Activated CD4-positive, alpha-beta T cell treated with anti-CD3 and anti-CD28 coated beads for 1 hour (primary cell): ENCODE measurements at regions not wholly inside any gene's neighbourhood (a gene's known extent, or its start where the extent isn't known, plus 50 kb on each side); places are given as distances from the start of the nearest gene placed in this dataset.
"Not testable (repeated sequence)": the region's sequence is repeated elsewhere in the genome, so short reads cannot be mapped to it uniquely, and the experiment has no call there.

Experiments used
- DNase-seq: peaks from one replicate; pipeline ENCODE4 v3.0.0-alpha.2; 2020

DNA sequence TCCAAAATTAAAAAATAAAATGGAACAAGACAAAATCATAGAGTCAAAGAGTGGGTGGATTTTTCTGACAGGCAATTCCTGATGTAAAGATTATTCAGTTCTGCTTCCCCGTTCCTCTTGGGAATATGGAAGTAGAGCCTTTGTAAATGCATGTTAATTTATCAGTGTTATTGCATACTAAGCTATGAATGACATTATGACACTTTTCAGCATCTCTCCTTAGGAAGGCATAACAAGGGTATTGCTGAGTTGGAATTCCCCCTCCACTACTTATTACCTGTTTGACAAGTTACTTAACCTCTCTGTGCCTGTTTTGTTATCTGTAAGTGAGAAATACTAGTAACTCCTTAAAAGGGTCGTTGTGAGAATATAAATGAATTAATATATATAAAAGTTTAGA lies 640.4 kb downstream of the LMO4 start:
- no peak for DNase-seq

GRCh38 chr1:87972811-87973210 lies 644.1 kb downstream of the LMO4 start:
- no peak for DNase-seq

DNA sequence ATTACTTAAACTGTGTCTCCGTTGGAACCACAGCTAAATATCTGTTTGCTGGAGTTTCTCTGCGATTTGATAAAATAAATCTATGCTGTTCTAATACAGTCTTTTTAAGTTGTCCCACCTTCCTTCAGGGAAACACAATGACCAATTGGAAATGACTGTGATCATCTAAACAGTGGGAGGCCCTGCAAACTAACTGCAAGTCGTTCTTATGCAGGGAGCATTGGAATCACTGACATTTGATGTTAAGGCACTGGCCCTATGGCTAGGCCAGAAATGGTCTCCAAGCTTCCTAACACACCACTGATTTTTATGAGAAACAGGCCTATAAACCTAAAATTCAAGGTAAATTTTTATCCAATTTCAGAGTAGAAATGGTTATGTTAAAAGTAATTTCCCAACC lies 645.2 kb downstream of the LMO4 start:
- DNase-seq: no peak

GRCh38 chr1:87976316-87976715 lies 647.6 kb downstream of the LMO4 start:
- DNase-seq: no peak

- DNase-seq: no peak
Observed at GRCh38 chr1:87977145-87977544, 648.5 kb downstream of the LMO4 start.

DNA sequence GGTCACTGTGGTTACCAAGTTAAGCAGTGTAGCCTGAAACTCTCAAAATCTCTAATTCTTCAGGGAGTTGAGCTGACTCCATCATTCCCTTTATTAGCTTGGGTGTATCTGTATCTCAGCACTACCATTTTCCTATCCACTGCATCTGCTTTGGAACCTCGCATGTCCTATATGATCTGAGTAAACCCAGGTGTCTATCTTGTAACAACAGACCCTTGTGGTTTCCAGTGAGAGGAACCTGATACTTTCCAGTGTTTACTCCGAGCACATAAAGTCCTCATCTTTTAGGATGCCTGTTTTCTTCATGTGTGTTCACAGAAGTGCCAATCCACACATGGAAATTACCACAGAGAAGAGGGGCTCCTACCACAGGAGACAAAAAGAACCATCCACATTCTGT lies 650.4 kb downstream of the LMO4 start:
- DNase-seq: no peak

GRCh38 chr1:87980494-87980893 lies 651.8 kb downstream of the LMO4 start:
- no peak for DNase-seq

- no peak for DNase-seq
Observed at GRCh38 chr1:87981386-87981785, 652.7 kb downstream of the LMO4 start.

DNA sequence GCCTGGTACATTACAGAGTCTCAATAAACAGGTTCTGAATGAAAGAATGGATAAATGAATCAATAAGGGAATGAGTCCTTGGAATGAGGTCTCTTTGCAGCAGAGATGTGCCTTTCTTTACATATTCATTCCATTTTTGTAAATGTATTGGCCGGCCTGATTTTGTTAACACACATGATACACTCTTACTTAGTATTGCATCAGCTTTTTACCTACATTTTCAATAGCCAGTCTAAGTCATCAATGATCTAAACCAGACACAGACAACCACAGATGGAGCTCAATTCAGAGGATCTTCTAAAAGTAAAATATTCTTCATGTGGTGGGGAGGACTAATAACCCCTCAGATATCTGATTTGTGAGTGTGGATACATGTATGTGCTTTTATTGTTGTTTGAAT lies 653.1 kb downstream of the LMO4 start:
- DNase-seq: no peak

GRCh38 chr1:87983841-87984240 lies 655.2 kb downstream of the LMO4 start:
- no peak for DNase-seq

DNA sequence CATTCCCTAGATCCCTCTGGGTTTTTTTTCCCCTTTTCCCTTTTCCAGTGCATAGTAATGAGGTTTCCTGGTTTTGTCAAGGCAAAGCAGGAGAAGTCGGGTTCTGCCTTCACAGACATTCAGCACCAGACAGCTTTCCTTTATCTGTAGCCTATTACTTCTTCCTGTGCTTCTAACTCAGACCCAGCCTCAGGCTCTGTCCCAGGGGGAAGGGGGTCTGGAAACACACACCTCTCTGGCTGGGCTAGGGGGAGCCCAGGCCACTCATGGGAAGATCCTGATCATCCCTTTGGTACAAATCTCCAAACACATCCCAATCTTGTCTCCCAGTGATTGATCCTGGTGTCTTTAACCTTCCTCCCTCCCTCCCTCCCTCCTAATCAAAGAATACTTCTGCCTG lies 656.4 kb downstream of the LMO4 start:
- no peak for DNase-seq

GRCh38 chr1:87986130-87986866 lies 657.6 kb downstream of the LMO4 start:
- DNase-seq: no peak

DNA sequence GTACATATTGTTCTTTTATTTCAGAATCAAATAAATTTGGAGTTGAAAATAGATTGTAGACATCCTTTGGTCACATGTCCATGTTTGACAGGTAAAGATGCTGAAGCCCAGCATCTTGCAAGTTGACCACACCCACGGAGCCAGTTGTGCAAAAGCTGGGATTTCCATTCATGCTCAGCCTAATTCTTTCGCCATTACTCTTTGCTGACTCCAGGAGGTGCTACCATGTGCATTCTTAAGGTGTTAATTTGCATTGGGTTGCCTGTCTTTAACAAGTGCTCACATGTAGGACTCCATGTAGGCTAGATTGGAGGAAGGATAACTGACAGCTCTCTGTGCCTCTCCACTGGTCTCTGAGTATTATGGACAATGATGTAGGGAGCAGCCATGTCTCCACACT lies 660.7 kb downstream of the LMO4 start:
- DNase-seq: no peak

DNA sequence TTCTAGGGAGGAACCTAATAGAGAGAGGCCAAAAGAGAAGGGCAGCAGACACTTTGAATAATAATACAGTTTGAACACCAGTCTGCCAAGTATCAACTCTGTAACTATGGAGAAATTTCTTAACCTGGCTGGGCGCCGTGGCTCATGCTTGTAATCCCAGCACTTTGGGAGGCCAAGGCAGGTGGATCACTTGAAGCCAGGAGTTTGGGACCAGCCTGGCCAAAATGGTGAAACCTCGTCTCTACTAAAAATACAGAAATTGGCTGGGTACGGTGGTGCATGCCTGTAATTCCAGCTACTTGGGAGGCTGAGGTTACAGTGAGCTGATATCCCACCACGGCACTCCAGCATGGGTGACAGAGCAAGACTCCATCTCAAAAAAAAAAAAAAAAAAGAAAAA lies 663.9 kb downstream of the LMO4 start:
- DNase-seq: not testable (repeated sequence)

DNA sequence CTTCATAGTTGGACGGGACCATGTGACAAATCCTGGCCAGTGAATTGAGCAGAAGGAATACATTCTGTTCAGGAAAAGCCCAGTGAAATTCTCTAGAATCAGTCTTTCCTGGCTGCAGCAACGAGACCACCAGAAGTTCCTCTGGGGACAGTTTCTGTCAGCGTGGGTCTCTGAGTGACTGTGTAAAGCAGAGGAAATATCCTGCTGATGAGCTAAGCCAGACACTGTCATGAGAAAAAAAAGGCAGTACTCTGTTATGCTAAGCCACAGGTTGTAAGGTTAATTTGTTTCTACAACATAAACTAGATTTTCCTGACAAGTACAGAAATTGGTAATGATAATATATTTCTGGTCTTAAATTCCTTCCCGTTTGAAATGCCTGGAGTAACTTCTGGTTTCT lies 664.4 kb downstream of the LMO4 start:
- DNase-seq: no peak

DNA sequence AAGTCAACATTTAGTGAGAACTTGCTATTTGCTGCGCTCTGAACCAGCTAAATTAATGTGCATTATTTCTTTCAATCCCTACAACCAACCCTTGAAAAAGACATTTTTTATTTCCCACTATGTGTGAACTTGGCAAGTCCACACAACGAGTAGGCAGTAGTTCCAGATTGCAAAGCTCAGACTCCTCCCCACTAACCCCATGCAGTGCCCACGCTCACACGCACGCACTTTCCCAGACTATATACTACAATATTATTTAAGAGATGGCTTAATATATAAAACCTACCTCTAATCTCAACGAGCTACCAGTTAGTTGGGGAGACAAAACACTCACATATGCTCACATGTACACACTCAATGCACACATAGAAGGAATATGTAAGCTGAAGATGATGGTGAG lies 671.2 kb downstream of the LMO4 start:
- no peak for DNase-seq

GRCh38 chr1:88001460-88001859 lies 672.8 kb downstream of the LMO4 start:
- DNase-seq: no peak

DNA sequence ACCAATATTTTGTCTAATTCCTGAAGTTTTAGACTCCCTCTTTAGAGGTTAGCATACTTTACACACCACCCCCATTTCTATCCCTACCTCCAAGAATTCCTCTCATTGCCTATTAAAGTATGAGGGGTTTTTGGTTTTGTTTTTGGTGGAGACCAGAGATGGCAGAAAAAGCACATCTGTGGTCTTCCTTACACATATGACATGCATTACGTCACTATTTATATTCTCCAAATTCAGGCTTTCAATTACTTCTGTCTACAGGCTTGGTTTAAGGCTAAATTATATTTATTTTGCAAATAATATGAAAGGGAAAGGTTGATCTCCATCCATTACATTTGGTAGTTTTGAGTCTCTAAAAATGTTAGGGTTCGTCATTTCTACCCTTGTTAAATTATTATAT lies 674.6 kb downstream of the LMO4 start:
- no peak for DNase-seq

DNA sequence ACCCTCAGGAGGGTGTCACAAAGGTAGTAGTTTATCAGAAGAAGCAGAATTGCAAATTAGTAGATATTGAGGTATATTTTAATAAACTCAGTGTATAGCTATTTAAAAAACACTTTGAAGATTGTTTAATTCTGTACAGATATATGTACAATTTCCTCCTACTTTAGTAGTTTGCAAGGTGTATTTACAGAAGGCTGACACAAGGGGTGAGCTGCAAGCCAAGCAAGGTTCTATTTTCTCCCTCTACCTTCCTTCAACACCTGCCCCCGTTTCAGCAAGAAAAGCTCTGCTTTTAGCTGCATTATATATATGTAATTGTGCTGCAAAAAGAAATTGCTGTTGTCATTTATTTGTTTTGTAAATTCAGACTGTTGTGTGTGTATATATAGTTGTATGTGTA lies 674.2 kb upstream of the PKN2 start:
- DNase-seq: no peak

DNA sequence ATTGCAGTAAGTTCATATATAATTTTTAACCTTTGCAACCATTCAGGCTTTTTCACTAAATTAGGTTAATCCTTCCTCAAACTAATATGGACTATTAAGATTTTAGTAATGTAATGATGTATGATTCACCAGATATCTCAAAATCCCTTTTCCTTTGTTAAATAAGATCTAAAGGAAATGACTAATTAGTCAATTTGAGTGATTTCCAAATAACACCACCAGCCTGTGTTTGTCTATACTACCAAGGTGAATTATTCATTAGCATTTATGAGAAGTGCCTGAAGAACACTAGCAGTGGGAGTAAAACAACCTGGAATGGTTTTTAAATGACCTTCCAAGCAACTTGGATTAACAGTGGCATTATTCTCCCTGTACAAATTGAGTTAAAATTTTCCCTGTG lies 670.6 kb upstream of the PKN2 start:
- DNase-seq: no peak

DNA sequence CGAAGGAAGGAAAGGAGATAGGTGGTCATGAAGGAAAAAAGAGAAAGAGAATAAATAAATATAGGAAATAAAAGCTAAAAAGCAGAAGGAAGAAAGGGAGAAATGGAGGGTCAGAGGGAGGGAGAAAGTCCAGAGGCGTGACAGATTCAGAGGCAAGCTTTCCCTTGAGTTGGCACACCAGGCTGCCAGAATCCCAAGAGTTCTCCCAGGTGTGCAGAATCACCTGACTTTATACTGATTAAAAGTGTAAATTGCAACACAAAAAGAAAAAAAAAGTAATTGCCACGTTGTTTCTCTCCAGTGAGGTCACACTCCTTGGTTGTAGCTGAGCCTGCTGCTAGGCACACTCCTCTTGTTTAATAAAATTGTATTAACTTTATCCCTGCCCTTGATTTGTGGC lies 669.9 kb upstream of the PKN2 start:
- DNase-seq: no peak

- DNase-seq: no peak
Observed at GRCh38 chr1:88016947-88017346, 667.1 kb upstream of the PKN2 start.

DNA sequence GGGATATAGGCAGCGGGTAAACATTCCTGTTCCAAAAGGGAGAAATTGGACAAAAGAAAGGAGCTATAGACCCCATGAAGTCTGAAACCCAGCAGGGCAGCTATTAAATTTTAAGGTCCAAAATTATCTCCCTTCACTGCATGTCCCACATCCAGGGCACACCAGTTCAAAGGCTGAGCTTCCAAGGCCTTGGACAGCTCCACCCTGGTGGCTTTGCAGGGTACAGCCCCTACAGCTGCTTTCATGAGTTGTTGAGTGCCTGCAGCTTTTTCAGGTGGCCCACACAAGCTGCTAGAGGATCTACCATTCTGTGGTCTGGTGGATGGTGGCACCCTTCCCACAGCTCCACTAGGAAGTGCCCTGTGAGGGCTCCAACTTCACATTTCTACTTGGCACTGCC lies 662.5 kb upstream of the PKN2 start:
- no peak for DNase-seq

- no peak for DNase-seq
Observed at GRCh38 chr1:88022516-88022915, 661.6 kb upstream of the PKN2 start.

- DNase-seq: no peak
Observed at GRCh38 chr1:88029142-88029541, 654.9 kb upstream of the PKN2 start.

DNA sequence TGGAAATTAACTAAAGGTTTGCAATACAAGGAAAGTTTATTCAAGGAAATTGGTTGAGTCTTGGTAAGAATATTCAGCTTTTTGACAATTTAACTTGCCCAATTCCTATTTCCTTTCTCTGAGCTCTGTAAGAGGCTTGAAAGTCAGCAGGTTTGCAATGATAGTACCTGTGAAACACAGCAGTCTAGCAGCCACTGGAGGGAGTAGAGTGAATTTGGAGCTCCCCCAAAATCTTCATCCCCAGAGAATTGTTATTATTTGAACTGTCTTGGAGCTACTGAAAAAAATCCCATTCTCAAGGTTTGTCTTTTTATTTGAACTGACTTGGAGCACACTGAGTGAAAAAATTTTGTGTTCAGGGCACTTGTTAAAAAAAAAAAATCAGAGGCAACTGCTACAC lies 654.2 kb upstream of the PKN2 start:
- DNase-seq: no peak
